Hepatocyte (in vitro differentiated cells): ENCODE measurements at regions not wholly inside any gene's neighbourhood (a gene's known extent, or its start where the extent isn't known, plus 50 kb on each side); places are given as distances from the start of the nearest gene placed in this dataset.

Experiments used
- DNase-seq: peaks from one replicate; pipeline ENCODE4 v3.0.0-alpha.2; 2016; ENCODE audit warnings: low spot score
- H2AFZ ChIP-seq: fragments of 200-600 bp; sonication (generic); 2 replicates; pipeline ENCODE4 v1.6.0; 2016; ENCODE audit warnings: antibody characterized with exemption, mild to moderate bottlenecking
- H3K27ac ChIP-seq: fragments of 200-600 bp; sonication (generic); 2 replicates; pipeline ENCODE4 v1.5.1; 2016; ENCODE audit warnings: mild to moderate bottlenecking
- H3K27me3 ChIP-seq: fragments of 200-600 bp; sonication (generic); 2 replicates; pipeline ENCODE4 v1.6.1; 2016
- H3K36me3 ChIP-seq: fragments of 200-600 bp; sonication (generic); replicated peaks from 2 replicates; pipeline ENCODE4 v1.5.1; 2016; ENCODE audit warnings: low read depth; ENCODE audit not compliant: insufficient read depth
- H3K4me1 ChIP-seq: fragments of 200-600 bp; sonication (generic); 2 replicates; pipeline ENCODE4 v1.5.1; 2016; ENCODE audit warnings: mild to moderate bottlenecking, moderate library complexity; ENCODE audit not compliant: insufficient read depth
- H3K4me2 ChIP-seq: fragments of 200-600 bp; sonication (generic); 2 replicates; pipeline ENCODE4 v1.6.0; 2016
- H3K4me3 ChIP-seq: fragments of 200-600 bp; sonication (generic); 2 replicates; pipeline ENCODE4 v1.5.1; 2016; ENCODE audit warnings: mild to moderate bottlenecking
- H3K79me2 ChIP-seq: fragments of 200-600 bp; sonication (generic); 2 replicates; pipeline ENCODE4 v1.6.0; 2017; ENCODE audit warnings: mild to moderate bottlenecking
- H3K9me2 ChIP-seq: fragments of 200-600 bp; sonication (generic); replicated peaks from 2 replicates; pipeline ENCODE4 v1.6.0; 2017; ENCODE audit warnings: mild to moderate bottlenecking; ENCODE audit not compliant: insufficient read depth
- H3K9me3 ChIP-seq: fragments of 200-600 bp; sonication (generic); 2 replicates; pipeline ENCODE4 v1.5.1; 2016; ENCODE audit warnings: low read depth, mild to moderate bottlenecking
- H4K20me1 ChIP-seq: fragments of 200-600 bp; sonication (generic); 2 replicates; pipeline ENCODE4 v1.6.0; 2016; ENCODE audit warnings: mild to moderate bottlenecking; ENCODE audit not compliant: insufficient read depth, poor library complexity, severe bottlenecking
- CTCF ChIP-seq: fragments of 200-600 bp; sonication (generic); IDR thresholded peaks from 2 replicates; pipeline ENCODE4 v1.5.1; 2016; ENCODE audit warnings: antibody characterized with exemption, mild to moderate bottlenecking; ENCODE audit not compliant: poor library complexity
- EZH2 ChIP-seq: fragments of 200-600 bp; sonication (generic); IDR thresholded peaks from 2 replicates; pipeline ENCODE4 v1.6.1; 2016; ENCODE audit warnings: antibody characterized with exemption, mild to moderate bottlenecking, borderline replicate concordance
- EZH2phosphoT487 ChIP-seq: fragments of 200-600 bp; sonication (generic); IDR thresholded peaks from one replicate; pipeline ENCODE4 v1.6.1; 2018; ENCODE audit warnings: antibody characterized with exemption, mild to moderate bottlenecking, low read depth, moderate library complexity; ENCODE audit not compliant: unreplicated experiment, severe bottlenecking
- WGBS: methylation state at CpG from one replicate; pipeline ENCODE4 v1.1.6; 2016; ENCODE audit warnings: low lambda C conversion rate; ENCODE audit errors: missing lambda C conversion rate; 5-methylcytosine and 5-hydroxymethylcytosine counted together

GRCh38 chr3:34851137-34851536 lies 788.2 kb upstream of the ARPP21 start:
- Histone ChIP-seq H2AFZ (no peak overlapping the region), H3K9me3 (no peaks in the 10 kb centered on the region), H3K27me3 (no peaks in the 10 kb centered on the region), H3K4me1 (no peaks in the 10 kb centered on the region), H3K27ac (no peak overlapping the region), H3K79me2 (no peaks in the 10 kb centered on the region), H4K20me1 (no peaks in the 10 kb centered on the region), H3K9me2 (no peaks in the 10 kb centered on the region), H3K36me3 (no peaks in the 10 kb centered on the region), H3K4me3 (no peak overlapping the region), H3K4me2 (no peak overlapping the region)
- 33% methylated on average over 1 of the region's 1 CpG for WGBS
- DNase-seq = no peak
- TF ChIP-seq CTCF (no peak), EZH2phosphoT487 (no peak), EZH2 (no peak)

GRCh38 chr3:34852844-34853439 lies 786.4 kb upstream of the ARPP21 start:
- no peak overlapping the region for H3K27ac ChIP-seq
- no peaks in the 10 kb centered on the region for H3K79me2 ChIP-seq
- H3K9me2 ChIP-seq = no peaks in the 10 kb centered on the region
- TF ChIP-seq EZH2phosphoT487 = no peak
- TF ChIP-seq CTCF = no peak
- TF ChIP-seq EZH2 = no peak
- 93% methylated on average over 1 of the region's 1 CpG for WGBS
- no peaks in the 10 kb centered on the region for H3K27me3 ChIP-seq
- no peak overlapping the region for H3K4me2 ChIP-seq
- H3K4me1 ChIP-seq = no peaks in the 10 kb centered on the region
- H2AFZ ChIP-seq = no peak overlapping the region
- H3K4me3 ChIP-seq = no peak overlapping the region
- no peaks in the 10 kb centered on the region for H3K36me3 ChIP-seq
- DNase-seq = no peak
- no peaks in the 10 kb centered on the region for H4K20me1 ChIP-seq
- no peaks in the 10 kb centered on the region for H3K9me3 ChIP-seq

GRCh38 chr3:34856081-34856947 lies 783.0 kb upstream of the ARPP21 start:
- Histone ChIP-seq H3K4me1 (no peaks in the 10 kb centered on the region), H3K9me2 (no peaks in the 10 kb centered on the region), H3K9me3 (no peaks in the 10 kb centered on the region), H3K79me2 (no peaks in the 10 kb centered on the region), H2AFZ (no peak overlapping the region), H3K27me3 (no peaks in the 10 kb centered on the region), H3K36me3 (no peaks in the 10 kb centered on the region), H4K20me1 (no peaks in the 10 kb centered on the region), H3K27ac (no peak overlapping the region), H3K4me3 (no peak overlapping the region), H3K4me2 (no peak overlapping the region)
- DNase-seq = no peak
- no peak for TF ChIP-seq EZH2phosphoT487
- TF ChIP-seq EZH2 = no peak
- no peak for TF ChIP-seq CTCF
- WGBS = 32% methylated on average over 7 of the region's 7 CpGs
